ENCODE measurements at regions not wholly inside any gene's neighbourhood (a gene's known extent, or its start where the extent isn't known, plus 50 kb on each side); places are given as distances from the start of the nearest gene placed in this dataset.

DNA sequence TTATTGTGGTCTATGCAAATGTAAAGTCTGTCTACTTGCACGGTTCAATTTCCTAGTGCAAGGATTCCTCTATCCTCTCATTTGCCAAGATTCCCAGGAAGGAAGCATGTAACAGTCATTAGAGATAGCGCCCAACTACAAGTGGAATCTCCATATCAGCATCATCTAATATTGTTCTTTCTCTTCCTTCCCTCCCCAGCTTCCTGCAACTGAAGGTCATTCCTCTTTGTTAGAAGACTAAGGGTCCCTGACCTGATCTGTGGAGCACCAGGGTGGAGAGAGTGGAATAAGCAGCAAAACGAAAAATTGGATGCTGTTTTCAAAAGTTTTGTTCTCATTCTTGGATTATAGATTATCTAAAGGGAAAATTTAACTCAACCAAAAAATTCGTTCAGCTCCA lies 714.0 kb downstream of the DIAPH3 start:
- TF ChIP-seq, protein P1, sequence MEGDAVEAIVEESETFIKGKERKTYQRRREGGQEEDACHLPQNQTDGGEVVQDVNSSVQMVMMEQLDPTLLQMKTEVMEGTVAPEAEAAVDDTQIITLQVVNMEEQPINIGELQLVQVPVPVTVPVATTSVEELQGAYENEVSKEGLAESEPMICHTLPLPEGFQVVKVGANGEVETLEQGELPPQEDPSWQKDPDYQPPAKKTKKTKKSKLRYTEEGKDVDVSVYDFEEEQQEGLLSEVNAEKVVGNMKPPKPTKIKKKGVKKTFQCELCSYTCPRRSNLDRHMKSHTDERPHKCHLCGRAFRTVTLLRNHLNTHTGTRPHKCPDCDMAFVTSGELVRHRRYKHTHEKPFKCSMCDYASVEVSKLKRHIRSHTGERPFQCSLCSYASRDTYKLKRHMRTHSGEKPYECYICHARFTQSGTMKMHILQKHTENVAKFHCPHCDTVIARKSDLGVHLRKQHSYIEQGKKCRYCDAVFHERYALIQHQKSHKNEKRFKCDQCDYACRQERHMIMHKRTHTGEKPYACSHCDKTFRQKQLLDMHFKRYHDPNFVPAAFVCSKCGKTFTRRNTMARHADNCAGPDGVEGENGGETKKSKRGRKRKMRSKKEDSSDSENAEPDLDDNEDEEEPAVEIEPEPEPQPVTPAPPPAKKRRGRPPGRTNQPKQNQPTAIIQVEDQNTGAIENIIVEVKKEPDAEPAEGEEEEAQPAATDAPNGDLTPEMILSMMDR (IDR thresholded peaks at IDR 0.05): no peak
- no peak overlapping the region for H3K4me3 ChIP-seq
- no peaks in the 10 kb centered on the region for H3K4me1 ChIP-seq (ENCODE audit: insufficient read depth)
- no peak overlapping the region for H3K27ac ChIP-seq
- DNase-seq: no peak
- no peaks in the 10 kb centered on the region for H3K27me3 ChIP-seq
- intact Hi-C loops (cut with DNase I): no loop called here
- no peaks in the 10 kb centered on the region for H3K36me3 ChIP-seq
- 46 to 61% (median 58%) methylated on average over 4 of the region's 4 CpGs for WGBS, 3 donors
- no peaks in the 10 kb centered on the region for H3K9me3 ChIP-seq

- intact Hi-C loops (cut with DNase I): no loop called here
- Histone ChIP-seq H3K9me3 (no peaks in the 10 kb centered on the region), H3K27me3 (no peaks in the 10 kb centered on the region), H3K4me1 (ENCODE audit: insufficient read depth) (no peaks in the 10 kb centered on the region), H3K36me3 (no peaks in the 10 kb centered on the region), H3K4me3 (no peak overlapping the region), H3K27ac (no peak overlapping the region)
- no peak for TF ChIP-seq EP300 (IDR thresholded peaks at IDR 0.05)
- TF ChIP-seq, protein P1 (IDR thresholded peaks at IDR 0.05): no peak
- no peak for TF ChIP-seq POLR2A (IDR thresholded peaks at IDR 0.05)
- no peak for DNase-seq
- WGBS, 3 donors: 36 to 43% (median 41%) methylated on average over 1 of the region's 1 CpG
Measured at GRCh38 chr13:59450229-59450628, 713.5 kb downstream of the DIAPH3 start.

GRCh38 chr13:59451236-59451635 lies 712.5 kb downstream of the DIAPH3 start:
- H3K27me3 ChIP-seq: no peaks in the 10 kb centered on the region
- no peaks in the 10 kb centered on the region for H3K9me3 ChIP-seq
- no peak for DNase-seq
- no peak overlapping the region for H3K4me3 ChIP-seq
- intact Hi-C loops (cut with DNase I): no loop called here
- TF ChIP-seq, protein P1 (IDR thresholded peaks at IDR 0.05): no peak
- TF ChIP-seq POLR2A (IDR thresholded peaks at IDR 0.05) (no peak), EP300 (IDR thresholded peaks at IDR 0.05) (no peak)
- no peaks in the 10 kb centered on the region for H3K36me3 ChIP-seq
- no peaks in the 10 kb centered on the region for H3K4me1 ChIP-seq (ENCODE audit: insufficient read depth)
- H3K27ac ChIP-seq: no peak overlapping the region

DNA sequence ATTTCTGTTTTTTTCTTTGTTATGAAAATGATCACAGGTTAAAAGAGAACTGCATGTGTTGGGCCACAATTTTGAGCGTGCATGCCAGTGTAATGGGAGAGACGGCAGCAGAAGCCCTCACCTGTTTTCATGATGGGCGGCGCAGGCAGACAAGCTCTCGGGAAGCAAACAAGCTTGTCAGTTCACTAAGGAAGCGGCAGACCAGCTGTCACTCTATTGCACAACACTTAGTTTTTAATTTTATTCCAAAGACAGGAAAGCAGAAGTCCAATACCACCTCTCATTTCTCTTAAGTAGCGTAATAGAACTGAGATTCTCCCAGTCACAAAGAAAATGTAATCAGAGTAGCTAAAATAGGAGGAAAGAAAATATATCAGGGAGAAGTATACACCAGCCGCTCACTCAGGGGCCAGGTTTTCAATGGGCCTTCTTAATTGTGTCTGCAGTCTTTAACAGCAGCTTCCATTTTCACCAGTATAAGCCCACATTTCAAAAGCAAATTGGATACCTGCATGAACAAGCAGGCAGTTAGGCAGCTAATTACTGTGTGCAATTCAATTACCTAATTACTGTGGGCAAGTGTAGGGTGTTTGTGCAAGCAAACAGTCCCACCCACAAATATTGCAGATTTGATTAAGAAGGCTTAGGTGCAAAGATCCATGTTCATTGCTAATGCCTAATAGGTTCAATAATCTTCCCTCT lies 711.4 kb downstream of the DIAPH3 start:
- no peak overlapping the region for H3K27ac ChIP-seq
- no peak for DNase-seq
- H3K36me3 ChIP-seq: no peaks in the 10 kb centered on the region
- no peaks in the 10 kb centered on the region for H3K27me3 ChIP-seq
- no peak overlapping the region for H3K4me3 ChIP-seq
- H3K9me3 ChIP-seq: no peaks in the 10 kb centered on the region
- intact Hi-C loops (cut with DNase I): no loop called here
- WGBS, 3 donors: 90 to 93% (median 93%) methylated on average over 8 of the region's 8 CpGs
- no peaks in the 10 kb centered on the region for H3K4me1 ChIP-seq (ENCODE audit: insufficient read depth)
- no peak for TF ChIP-seq EP300 (IDR thresholded peaks at IDR 0.05)
- no peak for TF ChIP-seq POLR2A (IDR thresholded peaks at IDR 0.05)
- TF ChIP-seq, protein P1 (IDR thresholded peaks at IDR 0.05): no peak
